SK-N-SH (cell line): ENCODE measurements at regions not wholly inside any gene's neighbourhood (a gene's known extent, or its start where the extent isn't known, plus 50 kb on each side); places are given as distances from the start of the nearest gene placed in this dataset.

Source experiments
- CTCF ChIA-PET: fragments of 300-600, 350-600 bp; formaldehyde crosslinking; extraction: SDS; loops from one replicate; lab custom pipeline; 2021; lab: Yijun Ruan, JAX
- POLR2A ChIA-PET: fragments of 350-600 bp; sonication (Branson Sonifier 250); formaldehyde crosslinking; extraction: SDS; loops from one replicate; lab custom pipeline; 2020; ENCODE audit warnings: antibody characterized with exemption, inconsistent platforms; lab: Yijun Ruan, JAX
- DNase-seq: peaks from one replicate; pipeline ENCODE4 v3.0.0; 2012
- H2AFZ ChIP-seq: fragments of 200-600 bp; sonication (generic); 2 replicates; pipeline ENCODE4 v1.8.1; 2016; ENCODE audit warnings: antibody characterized with exemption, mild to moderate bottlenecking, low read depth
- H3F3A ChIP-seq: fragments of 200-600 bp; sonication (generic); replicated peaks from 2 replicates; pipeline ENCODE3; 2016; ENCODE audit warnings: antibody characterized with exemption, mild to moderate bottlenecking; ENCODE audit not compliant: insufficient read depth
- H3K27ac ChIP-seq, 2 experiments: fragments of 200-500 bp in 1 of 2; fragments of 200-600 bp in 1 of 2; sonication (Bioruptor generic) in 1 of 2; sonication (generic), shearing (Covaris generic) in 1 of 2; 2 replicates each; pipeline versions ENCODE4 v1.5.1 to v1.6.1; 2014 to 2016; ENCODE audit warnings: low read depth in 2 of 2, inconsistent platforms in 1 of 2, low read length in 1 of 2, mild to moderate bottlenecking in 1 of 2, mixed read lengths in 1 of 2
- H3K27me3 ChIP-seq: fragments of 200-600 bp; sonication (generic), shearing (Covaris generic); 2 replicates; pipeline ENCODE4 v1.6.1; 2016; ENCODE audit warnings: mixed run types; ENCODE audit not compliant: insufficient read depth
- H3K36me3 ChIP-seq, 2 experiments: fragments of 200-500 bp in 1 of 2; fragments of 200-600 bp in 1 of 2; sonication (Bioruptor generic) in 1 of 2; sonication (generic) in 1 of 2; replicated peaks in 1 of 2; 2 replicates each; pipeline versions ENCODE3 to v1.5.1; 2014 to 2016; ENCODE audit warnings: low read length in 1 of 2, mild to moderate bottlenecking in 1 of 2; ENCODE audit not compliant: insufficient read depth in 2 of 2, control insufficient read depth in 1 of 2
- H3K4me1 ChIP-seq, 2 experiments: fragments of 200-500 bp in 1 of 2; fragments of 200-600 bp in 1 of 2; sonication (Bioruptor generic) in 1 of 2; sonication (generic), shearing (Covaris generic) in 1 of 2; 2 replicates each; pipeline versions ENCODE4 v1.5.1 to v1.6.1; 2014 to 2016; ENCODE audit warnings: low read depth in 1 of 2, low read length in 1 of 2, mixed run types in 1 of 2; ENCODE audit not compliant: insufficient read depth in 2 of 2, control insufficient read depth in 1 of 2
- H3K4me2 ChIP-seq: fragments of 200-600 bp; sonication (generic), shearing (Covaris generic); 2 replicates; pipeline ENCODE4 v1.6.1; 2017; ENCODE audit warnings: mixed run types
- H3K4me3 ChIP-seq, 2 experiments: fragments of 200-500 bp in 1 of 2; fragments of 200-600 bp in 1 of 2; sonication (Bioruptor generic) in 1 of 2; sonication (generic), shearing (Covaris generic) in 1 of 2; 2 replicates each; pipeline versions ENCODE4 v1.5.1 to v1.8.1; 2014 to 2016; ENCODE audit warnings: low read depth in 2 of 2, inconsistent platforms in 1 of 2, low read length in 1 of 2, mild to moderate bottlenecking in 1 of 2, mixed read lengths in 1 of 2, moderate library complexity in 1 of 2
- H3K79me2 ChIP-seq: fragments of 200-600 bp; sonication (generic); 2 replicates; pipeline ENCODE4 v1.8.1; 2017; ENCODE audit warnings: mild to moderate bottlenecking; ENCODE audit not compliant: insufficient read depth
- H3K9ac ChIP-seq: fragments of 200-600 bp; sonication (generic); 2 replicates; pipeline ENCODE4 v1.6.1; 2017; ENCODE audit warnings: mixed run types
- H3K9me2 ChIP-seq: fragments of 200-600 bp; sonication (generic); 2 replicates; pipeline ENCODE4 v1.6.1; 2017; ENCODE audit warnings: mixed run types
- H3K9me3 ChIP-seq: fragments of 200-600 bp; sonication (generic); 2 replicates; pipeline ENCODE4 v1.6.1; 2017; ENCODE audit warnings: mixed run types, mild to moderate bottlenecking, moderate library complexity
- H4K20me1 ChIP-seq: fragments of 200-600 bp; sonication (generic); 2 replicates; pipeline ENCODE4 v1.6.1; 2017; ENCODE audit warnings: mild to moderate bottlenecking, mixed run types; ENCODE audit not compliant: insufficient read depth
- EP300 ChIP-seq, 2 experiments: IDR thresholded peaks; 2 replicates each; pipeline versions ENCODE4 v1.4.0 to v1.6.1; 2012; ENCODE audit warnings: borderline replicate concordance in 1 of 2, low read depth in 1 of 2, low read length in 1 of 2
- EZH2phosphoT487 ChIP-seq: fragments of 200-600 bp; sonication (generic); IDR thresholded peaks from 2 replicates; pipeline ENCODE4 v1.6.1; 2017; ENCODE audit warnings: low read depth, mixed run types, mild to moderate bottlenecking, antibody characterized with exemption, moderate library complexity, borderline replicate concordance
- FOSL2 ChIP-seq: IDR thresholded peaks from 2 replicates; pipeline ENCODE4 v1.4.0; 2012; ENCODE audit warnings: low read depth, mild to moderate bottlenecking, moderate library complexity, borderline replicate concordance
- GATA2 ChIP-seq: sonication (generic); formaldehyde crosslinking; IDR thresholded peaks from 2 replicates; pipeline ENCODE4 v1.5.0; 2020; ENCODE audit warnings: mild to moderate bottlenecking, missing genetic modification reagents
- IRF3 ChIP-seq: fragments of 150-350 bp; IDR thresholded peaks from 2 replicates; pipeline ENCODE4 v1.6.1; 2016; ENCODE audit warnings: mild to moderate bottlenecking, low read depth, low read length
- JUND ChIP-seq: IDR thresholded peaks from 2 replicates; pipeline ENCODE4 v1.4.0; 2012
- MEF2A ChIP-seq: IDR thresholded peaks from 2 replicates; pipeline ENCODE4 v1.4.0; 2012; ENCODE audit warnings: low read depth, borderline replicate concordance
- PBX3 ChIP-seq: IDR thresholded peaks from 2 replicates; pipeline ENCODE4; 2012
- RAD21 ChIP-seq: IDR thresholded peaks from 2 replicates; pipeline ENCODE4 v1.6.1; 2012; ENCODE audit warnings: mild to moderate bottlenecking, low read length
- RXRA ChIP-seq: IDR thresholded peaks from 2 replicates; pipeline ENCODE4 v1.4.0; 2012; ENCODE audit warnings: low read depth, mild to moderate bottlenecking, borderline replicate concordance
- TCF12 ChIP-seq: IDR thresholded peaks from 2 replicates; pipeline ENCODE4 v1.4.0; 2012
- USF1 ChIP-seq: IDR thresholded peaks from 2 replicates; pipeline ENCODE4 v1.4.0; 2012; ENCODE audit warnings: low read depth, borderline replicate concordance
- YY1 ChIP-seq: IDR thresholded peaks from 2 replicates; pipeline ENCODE4 v1.4.0; 2012; ENCODE audit warnings: low read depth, mild to moderate bottlenecking
- WGBS: methylation state at CpG from one replicate; pipeline ENCODE4 v1.1.6; 2017; ENCODE audit warnings: low lambda C conversion rate; 5-methylcytosine and 5-hydroxymethylcytosine counted together
- TF ChIP-seq, protein P1 (sequence below): IDR thresholded peaks from 2 replicates; pipeline ENCODE4 v1.4.0; 2012; ENCODE audit warnings: low read depth, borderline replicate concordance
- TF ChIP-seq, protein P2 (sequence below): IDR thresholded peaks from 2 replicates; pipeline ENCODE4 v1.4.0; 2012; ENCODE audit warnings: low read depth

DNA sequence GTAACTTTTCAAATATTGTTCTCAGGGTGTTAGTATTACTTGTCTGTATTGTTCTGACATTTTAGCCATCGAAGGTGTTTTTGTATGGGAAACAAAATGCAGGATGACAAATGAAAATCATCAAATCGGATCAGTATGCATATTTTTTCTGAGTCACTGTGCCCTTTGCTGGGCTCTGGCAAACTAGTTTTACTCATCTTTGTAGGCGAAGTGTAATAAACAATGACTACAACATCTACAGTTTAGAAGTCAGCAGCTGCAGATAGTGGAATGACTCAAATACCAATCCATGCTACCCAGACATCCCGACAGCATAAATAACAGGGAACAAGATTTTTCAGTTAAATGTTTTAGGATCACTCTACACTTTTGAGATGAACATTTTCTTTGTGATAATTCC is 557.3 kb upstream of the TENM3 start:
- no peaks in the 10 kb centered on the region for H3K27me3 ChIP-seq
- H3K9me2 ChIP-seq = no peaks in the 10 kb centered on the region
- CTCF ChIA-PET = no interaction called here
- DNase-seq = no peak
- H3K9ac ChIP-seq = peak overlapping the region; percentile 48; the same call in 1 of the 2 replicates
- 18% methylated on average over 4 of the region's 4 CpGs for WGBS
- H3F3A ChIP-seq = peaks cover 5% of the 10 kb centered on the region
- peak overlapping the region; percentile 55; the same call in 1 of the 2 replicates for H2AFZ ChIP-seq
- H3K4me3 ChIP-seq = peak overlapping the region in 1 of 2 experiments; percentile 24; a peak in 2 of 4 replicates
- H3K4me2 ChIP-seq = peak overlapping the region; percentile 23
- no peaks in the 10 kb centered on the region for H4K20me1 ChIP-seq
- no peaks in the 10 kb centered on the region for H3K36me3 ChIP-seq
- POLR2A ChIA-PET = no interaction called here
- H3K27ac ChIP-seq = peak overlapping the region; percentile 53 to 83; a peak in 3 of 4 replicates
- H3K9me3 ChIP-seq = no peaks in the 10 kb centered on the region
- no peaks in the 10 kb centered on the region for H3K79me2 ChIP-seq
- H3K4me1 ChIP-seq = peaks cover 0 to 6% of the 10 kb centered on the region in 2 experiments; a peak in 2 of 4 replicates
- peak in 1 of 2 experiments; percentile 58; a peak in 2 of 4 replicates for TF ChIP-seq EP300 (IDR thresholded peaks at IDR 0.05; ENCODE audit: borderline replicate concordance in 1 of 2, low read depth in 1 of 2, low read length in 1 of 2)
- peak; percentile 72 for TF ChIP-seq JUND
- TF ChIP-seq, protein P1, sequence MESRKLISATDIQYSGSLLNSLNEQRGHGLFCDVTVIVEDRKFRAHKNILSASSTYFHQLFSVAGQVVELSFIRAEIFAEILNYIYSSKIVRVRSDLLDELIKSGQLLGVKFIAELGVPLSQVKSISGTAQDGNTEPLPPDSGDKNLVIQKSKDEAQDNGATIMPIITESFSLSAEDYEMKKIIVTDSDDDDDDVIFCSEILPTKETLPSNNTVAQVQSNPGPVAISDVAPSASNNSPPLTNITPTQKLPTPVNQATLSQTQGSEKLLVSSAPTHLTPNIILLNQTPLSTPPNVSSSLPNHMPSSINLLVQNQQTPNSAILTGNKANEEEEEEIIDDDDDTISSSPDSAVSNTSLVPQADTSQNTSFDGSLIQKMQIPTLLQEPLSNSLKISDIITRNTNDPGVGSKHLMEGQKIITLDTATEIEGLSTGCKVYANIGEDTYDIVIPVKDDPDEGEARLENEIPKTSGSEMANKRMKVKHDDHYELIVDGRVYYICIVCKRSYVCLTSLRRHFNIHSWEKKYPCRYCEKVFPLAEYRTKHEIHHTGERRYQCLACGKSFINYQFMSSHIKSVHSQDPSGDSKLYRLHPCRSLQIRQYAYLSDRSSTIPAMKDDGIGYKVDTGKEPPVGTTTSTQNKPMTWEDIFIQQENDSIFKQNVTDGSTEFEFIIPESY = 0 out of 2 replicates have a peak, but pooled peaks have one; percentile 2
- no peak for TF ChIP-seq USF1
- no peak for TF ChIP-seq RAD21
- no peak for TF ChIP-seq IRF3
- TF ChIP-seq YY1 = no peak
- peak; percentile 80 for TF ChIP-seq PBX3
- TF ChIP-seq, protein P2, sequence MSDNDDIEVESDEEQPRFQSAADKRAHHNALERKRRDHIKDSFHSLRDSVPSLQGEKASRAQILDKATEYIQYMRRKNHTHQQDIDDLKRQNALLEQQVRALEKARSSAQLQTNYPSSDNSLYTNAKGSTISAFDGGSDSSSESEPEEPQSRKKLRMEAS = 0 out of 2 replicates have a peak, but pooled peaks have one; percentile 3
- peak; percentile 70; the same call in 1 of the 2 replicates for TF ChIP-seq FOSL2
- peak; percentile 73 for TF ChIP-seq TCF12
- TF ChIP-seq, all 33 proteins: peak for 7

- H3K79me2 ChIP-seq = no peaks in the 10 kb centered on the region
- TF ChIP-seq, protein P1 = no peak
- TF ChIP-seq YY1 = no peak
- TF ChIP-seq FOSL2 = no peak
- TF ChIP-seq RXRA = no peak
- TF ChIP-seq GATA2 (CRISPR knock-in tag) = no peak
- TF ChIP-seq MEF2A = no peak
- TF ChIP-seq EZH2phosphoT487 = no peak
- no peak for DNase-seq
- CTCF ChIA-PET = no interaction called here
- H3F3A ChIP-seq = peaks cover 5% of the 10 kb centered on the region
- peaks cover 0 to 6% of the 10 kb centered on the region in 2 experiments; a peak in 2 of 4 replicates for H3K4me1 ChIP-seq
- no peaks in the 10 kb centered on the region for H3K9me3 ChIP-seq
- no peaks in the 10 kb centered on the region for H4K20me1 ChIP-seq
- no peaks in the 10 kb centered on the region for H3K27me3 ChIP-seq
- no peak overlapping the region for H3K27ac ChIP-seq
- WGBS = 67% methylated on average over 4 of the region's 4 CpGs
- no peak overlapping the region for H3K9ac ChIP-seq
- H3K9me2 ChIP-seq = no peaks in the 10 kb centered on the region
- H3K4me2 ChIP-seq = no peak overlapping the region
- POLR2A ChIA-PET = no interaction called here
- 0 out of 2 replicates have a peak overlapping the region, but pooled peaks have one; percentile 6 for H2AFZ ChIP-seq
- H3K4me3 ChIP-seq = no peak overlapping the region
- H3K36me3 ChIP-seq = no peaks in the 10 kb centered on the region
Measured at GRCh38 chr4:181687116-181687515, 556.1 kb upstream of the TENM3 start.
